PFSK-1 (cell line): ENCODE measurements at regions not wholly inside any gene's neighbourhood (a gene's known extent, or its start where the extent isn't known, plus 50 kb on each side); places are given as distances from the start of the nearest gene placed in this dataset.

Experiments used
- FOXP2 ChIP-seq: optimal IDR thresholded peaks from 2 replicates; pipeline ENCODE3; 2011; ENCODE audit warnings: borderline replicate concordance, control low read depth, inconsistent platforms; ENCODE audit not compliant: insufficient read depth; ENCODE audit errors: extremely low read length, extremely low read depth
- TF ChIP-seq, protein P1 (sequence below), 2 experiments: IDR thresholded peaks; 2 replicates each; pipeline versions ENCODE4 v1.6.1 to v1.8.0; 2011 to 2012; ENCODE audit warnings: low read depth in 2 of 2, low read length in 2 of 2, control low read depth in 1 of 2, inconsistent platforms in 1 of 2, mild to moderate bottlenecking in 1 of 2, moderate library complexity in 1 of 2; ENCODE audit not compliant: insufficient read depth in 1 of 2

DNA sequence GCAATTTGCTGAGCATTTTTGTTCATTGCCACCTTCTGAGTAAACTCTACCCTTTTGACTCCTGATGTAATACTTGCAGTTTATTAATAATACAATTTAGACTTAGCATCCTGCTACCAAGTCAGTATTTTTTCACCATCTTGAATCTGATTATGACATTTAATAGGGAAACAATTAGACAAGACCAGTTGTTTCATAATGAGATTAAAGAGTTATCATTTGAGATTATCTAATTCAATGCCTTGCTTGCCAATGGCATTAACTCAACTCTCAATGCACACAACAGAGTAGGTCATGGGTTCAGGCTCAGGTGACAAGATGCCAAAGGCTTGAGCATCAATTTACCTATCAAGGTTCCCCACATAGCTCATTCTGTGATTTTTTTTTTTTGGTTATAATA, 488.4 kb downstream of the DISC1 start:
- TF ChIP-seq FOXP2 = no peak
- TF ChIP-seq, protein P1, sequence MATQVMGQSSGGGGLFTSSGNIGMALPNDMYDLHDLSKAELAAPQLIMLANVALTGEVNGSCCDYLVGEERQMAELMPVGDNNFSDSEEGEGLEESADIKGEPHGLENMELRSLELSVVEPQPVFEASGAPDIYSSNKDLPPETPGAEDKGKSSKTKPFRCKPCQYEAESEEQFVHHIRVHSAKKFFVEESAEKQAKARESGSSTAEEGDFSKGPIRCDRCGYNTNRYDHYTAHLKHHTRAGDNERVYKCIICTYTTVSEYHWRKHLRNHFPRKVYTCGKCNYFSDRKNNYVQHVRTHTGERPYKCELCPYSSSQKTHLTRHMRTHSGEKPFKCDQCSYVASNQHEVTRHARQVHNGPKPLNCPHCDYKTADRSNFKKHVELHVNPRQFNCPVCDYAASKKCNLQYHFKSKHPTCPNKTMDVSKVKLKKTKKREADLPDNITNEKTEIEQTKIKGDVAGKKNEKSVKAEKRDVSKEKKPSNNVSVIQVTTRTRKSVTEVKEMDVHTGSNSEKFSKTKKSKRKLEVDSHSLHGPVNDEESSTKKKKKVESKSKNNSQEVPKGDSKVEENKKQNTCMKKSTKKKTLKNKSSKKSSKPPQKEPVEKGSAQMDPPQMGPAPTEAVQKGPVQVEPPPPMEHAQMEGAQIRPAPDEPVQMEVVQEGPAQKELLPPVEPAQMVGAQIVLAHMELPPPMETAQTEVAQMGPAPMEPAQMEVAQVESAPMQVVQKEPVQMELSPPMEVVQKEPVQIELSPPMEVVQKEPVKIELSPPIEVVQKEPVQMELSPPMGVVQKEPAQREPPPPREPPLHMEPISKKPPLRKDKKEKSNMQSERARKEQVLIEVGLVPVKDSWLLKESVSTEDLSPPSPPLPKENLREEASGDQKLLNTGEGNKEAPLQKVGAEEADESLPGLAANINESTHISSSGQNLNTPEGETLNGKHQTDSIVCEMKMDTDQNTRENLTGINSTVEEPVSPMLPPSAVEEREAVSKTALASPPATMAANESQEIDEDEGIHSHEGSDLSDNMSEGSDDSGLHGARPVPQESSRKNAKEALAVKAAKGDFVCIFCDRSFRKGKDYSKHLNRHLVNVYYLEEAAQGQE (IDR thresholded peaks at IDR 0.05; ENCODE audit: insufficient read depth in 1 of 2, low read depth in 2 of 2, low read length in 2 of 2) = no peak
